ENCODE measurements at regions not wholly inside any gene's neighbourhood (a gene's known extent, or its start where the extent isn't known, plus 50 kb on each side); places are given as distances from the start of the nearest gene placed in this dataset.

GRCh38 chr2:116716038-116716437, 1098.5 kb upstream of the DDX18 start:
- TF ChIP-seq POLR2AphosphoS5 (IDR thresholded peaks at IDR 0.05; ENCODE audit: low read depth, low read length), result no peak
- TF ChIP-seq SIN3A (IDR thresholded peaks at IDR 0.05; ENCODE audit: borderline replicate concordance, insufficient read depth, low read length), result no peak
- no peak for TF ChIP-seq TAF1 (IDR thresholded peaks at IDR 0.05; ENCODE audit: borderline replicate concordance, insufficient read depth, low read length)
- TF ChIP-seq REST (IDR thresholded peaks at IDR 0.05; ENCODE audit: insufficient read depth in 1 of 2, low read depth in 2 of 2, low read length in 2 of 2), result no peak
- no peak for TF ChIP-seq FOXP2 (optimal IDR thresholded peaks at IDR 0.05; ENCODE audit: borderline replicate concordance, extremely low read depth, extremely low read length, insufficient read depth)

Data from PFSK-1 (cell line).